Activated T-helper 2 cell treated with anti-CD3 and anti-CD28 coated beads, Interferon-gamma antibody, Interleukin-2, Interleukin-4, amounts not matched to agents 10 μg/mL and 5 μg/mL and 100 μg/mL, durations not matched to agents 14 hours and 24 hours and 36 hours (primary cell): ENCODE measurements at regions not wholly inside any gene's neighbourhood (a gene's known extent, or its start where the extent isn't known, plus 50 kb on each side); places are given as distances from the start of the nearest gene placed in this dataset.
"Not testable (repeated sequence)": the region's sequence is repeated elsewhere in the genome, so short reads cannot be mapped to it uniquely, and the experiment has no call there.

ENCODE experiments used
- DNase-seq: peaks from one replicate; pipeline ENCODE4 v3.0.0; 2021; ENCODE audit warnings: low spot score
- H3K27ac Mint-ChIP-seq: one replicate; pipeline ENCODE4 v1.8.0; 2021; ENCODE audit warnings: mixed read lengths
- H3K27me3 Mint-ChIP-seq: one replicate; pipeline ENCODE4 v1.8.0; 2021; ENCODE audit warnings: low read depth, mixed read lengths
- H3K36me3 Mint-ChIP-seq: one replicate; pipeline ENCODE4 v1.8.0; 2021; ENCODE audit warnings: low read depth, mixed read lengths
- H3K4me1 Mint-ChIP-seq: one replicate; pipeline ENCODE4 v1.8.0; 2021; ENCODE audit warnings: low read depth, mixed read lengths
- H3K4me3 Mint-ChIP-seq: one replicate; pipeline ENCODE4 v1.8.0; 2021; ENCODE audit warnings: low read depth, mild to moderate bottlenecking, moderate library complexity, mixed read lengths
- H3K9me3 Mint-ChIP-seq: one replicate; pipeline ENCODE4 v1.8.0; 2021; ENCODE audit warnings: mixed read lengths
- intact Hi-C: fragments of 100-400 bp; cut with micrococcal nuclease; formaldehyde crosslinking; loops from one replicate; pipeline ENCODE4 v1.15.1; 2023

GRCh38 chr4:38387819-38388218, 276.2 kb upstream of the KLF3 start:
- H3K36me3 Mint-ChIP-seq = peaks cover 2% of the 10 kb centered on the region
- no peaks in the 10 kb centered on the region for H3K4me1 Mint-ChIP-seq
- H3K27me3 Mint-ChIP-seq = peaks cover 1% of the 10 kb centered on the region
- H3K9me3 Mint-ChIP-seq = peaks cover 28% of the 10 kb centered on the region
- no peak overlapping the region for H3K4me3 Mint-ChIP-seq
- H3K27ac Mint-ChIP-seq = no peak overlapping the region
- no peak for DNase-seq
- intact Hi-C loops = no loop called here

- H3K9me3 Mint-ChIP-seq = peaks cover 35% of the 10 kb centered on the region
- intact Hi-C loops, H3K4me3 Mint-ChIP-seq, H3K27ac Mint-ChIP-seq, DNase-seq, H3K4me1 Mint-ChIP-seq, H3K36me3 Mint-ChIP-seq, H3K27me3 Mint-ChIP-seq: not testable (repeated sequence)
Measured at GRCh38 chr4:38388907-38389306, 275.1 kb upstream of the KLF3 start.

GRCh38 chr4:38390969-38391545, 272.9 kb upstream of the KLF3 start:
- intact Hi-C loops = no loop called here
- Mint-ChIP-seq H3K9me3 (peaks cover 37% of the 10 kb centered on the region), H3K27me3 (no peaks in the 10 kb centered on the region), H3K27ac (no peak overlapping the region), H3K4me3 (no peak overlapping the region), H3K4me1 (no peaks in the 10 kb centered on the region), H3K36me3 (peaks cover 2% of the 10 kb centered on the region)
- no peak for DNase-seq

GRCh38 chr4:38392223-38392855, 271.7 kb upstream of the KLF3 start:
- Mint-ChIP-seq H3K4me1 (no peaks in the 10 kb centered on the region), H3K27me3 (no peaks in the 10 kb centered on the region), H3K36me3 (peaks cover 2% of the 10 kb centered on the region), H3K9me3 (peaks cover 37% of the 10 kb centered on the region), H3K27ac (no peak overlapping the region), H3K4me3 (no peak overlapping the region)
- intact Hi-C loops = no loop called here
- DNase-seq = no peak

GRCh38 chr4:38396091-38396490, 267.9 kb upstream of the KLF3 start:
- Mint-ChIP-seq H3K9me3 (peaks cover 30% of the 10 kb centered on the region), H3K4me1 (no peaks in the 10 kb centered on the region), H3K4me3 (no peak overlapping the region), H3K27me3 (no peaks in the 10 kb centered on the region), H3K27ac (no peak overlapping the region), H3K36me3 (no peaks in the 10 kb centered on the region)
- DNase-seq = no peak
- intact Hi-C loops = no loop called here

GRCh38 chr4:38396845-38397547, 267.0 kb upstream of the KLF3 start:
- H3K9me3 Mint-ChIP-seq = peaks cover 21% of the 10 kb centered on the region
- no peak overlapping the region for H3K4me3 Mint-ChIP-seq
- no peaks in the 10 kb centered on the region for H3K4me1 Mint-ChIP-seq
- no peaks in the 10 kb centered on the region for H3K27me3 Mint-ChIP-seq
- no peak overlapping the region for H3K27ac Mint-ChIP-seq
- no peak for DNase-seq
- H3K36me3 Mint-ChIP-seq = no peaks in the 10 kb centered on the region
- intact Hi-C loops = no loop called here

GRCh38 chr4:38400946-38401345, 263.1 kb upstream of the KLF3 start:
- peaks cover 2% of the 10 kb centered on the region for H3K27me3 Mint-ChIP-seq
- no peak overlapping the region for H3K4me3 Mint-ChIP-seq
- H3K27ac Mint-ChIP-seq = no peak overlapping the region
- no peaks in the 10 kb centered on the region for H3K4me1 Mint-ChIP-seq
- DNase-seq = no peak
- peaks cover 9% of the 10 kb centered on the region for H3K9me3 Mint-ChIP-seq
- intact Hi-C loops = no loop called here
- H3K36me3 Mint-ChIP-seq = no peaks in the 10 kb centered on the region

- DNase-seq = no peak
- intact Hi-C loops = no loop called here
- Mint-ChIP-seq H3K36me3 (no peaks in the 10 kb centered on the region), H3K27me3 (peaks cover 3% of the 10 kb centered on the region), H3K9me3 (no peaks in the 10 kb centered on the region), H3K4me3 (no peak overlapping the region), H3K4me1 (peaks cover 3% of the 10 kb centered on the region), H3K27ac (no peak overlapping the region)
Measured at GRCh38 chr4:38406243-38406642, 257.8 kb upstream of the KLF3 start.

- no peaks in the 10 kb centered on the region for H3K36me3 Mint-ChIP-seq
- H3K27me3 Mint-ChIP-seq = peaks cover 4% of the 10 kb centered on the region
- no peak overlapping the region for H3K27ac Mint-ChIP-seq
- intact Hi-C loops = no loop called here
- DNase-seq = no peak
- no peak overlapping the region for H3K4me3 Mint-ChIP-seq
- peaks cover 3% of the 10 kb centered on the region for H3K4me1 Mint-ChIP-seq
- H3K9me3 Mint-ChIP-seq = no peaks in the 10 kb centered on the region
Measured at GRCh38 chr4:38409852-38410251, 254.1 kb upstream of the KLF3 start.

- H3K9me3 Mint-ChIP-seq = no peaks in the 10 kb centered on the region
- H3K4me1 Mint-ChIP-seq = peaks cover 3% of the 10 kb centered on the region
- no peak for DNase-seq
- H3K27me3 Mint-ChIP-seq = peaks cover 4% of the 10 kb centered on the region
- H3K4me3 Mint-ChIP-seq = no peak overlapping the region
- H3K36me3 Mint-ChIP-seq = no peaks in the 10 kb centered on the region
- intact Hi-C loops = no loop called here
- H3K27ac Mint-ChIP-seq = no peak overlapping the region
Measured at GRCh38 chr4:38411092-38411491, 252.9 kb upstream of the KLF3 start.

GRCh38 chr4:38411981-38412536, 251.9 kb upstream of the KLF3 start:
- no peak overlapping the region for H3K27ac Mint-ChIP-seq
- H3K4me3 Mint-ChIP-seq = no peak overlapping the region
- intact Hi-C loops = no loop called here
- no peaks in the 10 kb centered on the region for H3K36me3 Mint-ChIP-seq
- H3K4me1 Mint-ChIP-seq = peaks cover 3% of the 10 kb centered on the region
- no peak for DNase-seq
- peaks cover 4% of the 10 kb centered on the region for H3K27me3 Mint-ChIP-seq
- no peaks in the 10 kb centered on the region for H3K9me3 Mint-ChIP-seq

- Mint-ChIP-seq H3K36me3 (no peaks in the 10 kb centered on the region), H3K27me3 (peaks cover 4% of the 10 kb centered on the region), H3K4me3 (no peak overlapping the region), H3K27ac (no peak overlapping the region), H3K9me3 (no peaks in the 10 kb centered on the region), H3K4me1 (peaks cover 3% of the 10 kb centered on the region)
- DNase-seq = no peak
- intact Hi-C loops = no loop called here
Measured at GRCh38 chr4:38413524-38414341, 250.3 kb upstream of the KLF3 start.
